ENCODE measurements at regions not wholly inside any gene's neighbourhood (a gene's known extent, or its start where the extent isn't known, plus 50 kb on each side); places are given as distances from the start of the nearest gene placed in this dataset.

GRCh38 chr2:144936442-144936841, 416.5 kb upstream of the ZEB2 start:
- TF ChIP-seq CTCF (IDR thresholded peaks at IDR 0.05) (no peak), POLR2A (IDR thresholded peaks at IDR 0.05) (no peak)
